Panc1 (cell line): ENCODE measurements at regions not wholly inside any gene's neighbourhood (a gene's known extent, or its start where the extent isn't known, plus 50 kb on each side); places are given as distances from the start of the nearest gene placed in this dataset.

Experiments used
- CTCF ChIP-seq: fragments of 450-650 bp; IDR thresholded peaks from 2 replicates; pipeline ENCODE4 v1.5.1; 2017; ENCODE audit warnings: mild to moderate bottlenecking
- POLR2AphosphoS5 ChIP-seq: IDR thresholded peaks from 2 replicates; pipeline ENCODE4 v1.6.1; 2012; ENCODE audit warnings: mild to moderate bottlenecking, low read depth, low read length, moderate library complexity
- REST ChIP-seq, 2 experiments: IDR thresholded peaks; 2 replicates each; pipeline ENCODE4 v1.6.1; 2011 to 2012; ENCODE audit warnings: low read depth in 2 of 2, control low read depth in 1 of 2, low read length in 1 of 2, mild to moderate bottlenecking in 1 of 2, moderate library complexity in 1 of 2; ENCODE audit not compliant: insufficient read depth in 1 of 2
- SIN3A ChIP-seq: IDR thresholded peaks from 2 replicates; pipeline ENCODE4 v1.6.1; 2012; ENCODE audit warnings: low read depth, mild to moderate bottlenecking, low read length, moderate library complexity, borderline replicate concordance; ENCODE audit not compliant: insufficient read depth
- TCF7L2 ChIP-seq: IDR thresholded peaks from 2 replicates; pipeline ENCODE4 v1.6.1; 2011; ENCODE audit warnings: mild to moderate bottlenecking, low read depth, low read length, inconsistent platforms

DNA sequence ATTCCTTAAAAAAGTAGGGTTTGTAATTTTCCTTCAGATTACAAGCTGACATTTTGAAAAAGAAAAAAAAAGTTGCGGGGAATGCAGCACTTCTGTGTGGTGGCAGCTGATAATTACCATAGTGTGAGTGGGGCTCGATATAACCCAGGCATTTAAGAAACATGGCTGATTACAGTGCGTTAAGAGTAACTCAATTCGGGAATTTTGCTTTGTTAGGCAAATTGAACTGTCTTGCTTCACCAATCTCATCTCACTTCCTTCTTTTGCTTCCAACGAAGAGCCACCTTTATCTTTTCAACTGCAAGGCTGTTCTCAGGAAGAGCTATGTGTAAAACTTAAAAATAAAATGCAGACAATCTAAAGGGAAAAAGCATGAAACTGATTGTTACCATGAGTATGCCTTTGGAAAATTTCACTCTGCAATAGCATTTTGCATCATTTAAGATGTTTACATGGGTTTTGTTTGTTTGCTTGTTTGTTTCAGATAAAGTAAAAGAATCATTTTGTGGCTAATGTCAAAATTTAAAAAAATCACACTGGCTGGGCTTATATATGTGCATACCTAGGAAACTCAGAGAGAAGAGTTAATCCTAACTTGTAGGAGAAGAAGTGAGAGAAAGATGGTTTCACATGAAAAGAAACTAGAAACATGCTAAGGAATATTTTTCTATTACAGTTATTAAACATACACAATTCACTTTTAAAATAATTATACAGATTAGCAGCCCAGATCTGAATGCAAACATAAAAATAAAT, 295.9 kb upstream of the ATP2B1 start:
- TF ChIP-seq SIN3A (no peak), POLR2AphosphoS5 (no peak), CTCF (no peak), REST (IDR thresholded peaks at IDR 0.05; ENCODE audit: insufficient read depth in 1 of 2, low read depth in 2 of 2, low read length in 1 of 2) (no peak), TCF7L2 (no peak)
